Erythroblast (primary cell): ENCODE measurements at regions not wholly inside any gene's neighbourhood (a gene's known extent, or its start where the extent isn't known, plus 50 kb on each side); places are given as distances from the start of the nearest gene placed in this dataset.

ENCODE experiments used
- GATA1 ChIP-seq: IDR thresholded peaks from 2 replicates; pipeline ENCODE4 v1.6.1; 2011; ENCODE audit warnings: low read depth, mild to moderate bottlenecking, control low read depth, low read length, moderate library complexity
- POLR2A ChIP-seq: IDR thresholded peaks from 2 replicates; pipeline ENCODE4 v1.6.1; 2011; ENCODE audit warnings: mild to moderate bottlenecking, low read length

DNA sequence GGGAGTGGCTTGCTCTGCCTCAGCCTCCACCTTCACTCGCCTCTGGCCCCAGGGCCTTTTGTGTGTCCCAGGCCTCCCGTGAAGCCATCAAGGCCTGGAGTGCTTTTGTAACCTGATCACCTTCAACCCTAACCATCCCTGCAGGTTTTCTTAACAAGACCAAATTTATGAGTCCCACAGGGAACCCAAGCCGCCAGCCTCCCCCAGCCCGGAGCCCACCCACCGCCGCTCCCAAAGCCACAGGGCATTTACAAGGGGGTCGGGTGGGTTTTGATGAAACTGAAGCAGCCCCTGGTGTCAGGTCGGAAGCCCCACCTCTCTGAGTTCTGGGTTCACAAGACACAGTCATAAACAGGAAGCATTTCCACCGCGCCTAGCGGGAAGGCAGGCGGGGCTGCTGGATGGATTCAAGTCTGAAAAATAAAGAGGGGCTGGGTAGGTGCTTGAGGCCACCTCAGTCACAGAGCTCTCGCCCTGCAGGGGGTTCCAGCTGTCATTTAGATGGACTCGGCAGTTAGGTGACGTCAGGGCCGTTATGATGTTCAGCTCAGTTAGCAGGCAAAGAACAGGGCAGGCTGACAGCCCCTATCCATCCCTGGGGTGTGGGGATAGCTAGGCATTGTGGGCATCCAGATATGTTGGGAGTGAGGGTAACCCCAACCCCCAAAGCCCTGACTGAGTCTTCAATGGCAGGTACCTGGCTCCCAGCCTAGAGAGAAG lies 128.5 kb downstream of the BCOR start:
- no peak for TF ChIP-seq POLR2A
- TF ChIP-seq GATA1: no peak
